K562 (cell line): ENCODE measurements at regions not wholly inside any gene's neighbourhood (a gene's known extent, or its start where the extent isn't known, plus 50 kb on each side); places are given as distances from the start of the nearest gene placed in this dataset.

Experiments
- ATAC-seq: fragments of 200-7000 bp; cut with Tn5 transposase; 3 replicates; pipeline ENCODE4 v1.9.1; 2020; ENCODE audit warnings: moderate library complexity
- BruUV-seq: library from RNA; stranded (reverse); fragments of 400-500 nt; replicated peaks from 2 replicates; lab custom pipeline; 2021; lab: Mats Ljungman, UMichigan
- CTCF ChIA-PET: fragments of 300-600 bp; formaldehyde crosslinking; extraction: SDS; loops from one replicate; lab custom pipeline; 2021; ENCODE audit warnings: low intra/inter-chr PET ratio; lab: Yijun Ruan, JAX
- POLR2A ChIA-PET: fragments of 300-600, 350-650 bp; sonication (Branson Sonifier 250); formaldehyde crosslinking; extraction: SDS; loops from one replicate; lab custom pipeline; 2021; ENCODE audit warnings: antibody characterized with exemption, inconsistent platforms; lab: Yijun Ruan, JAX
- DNase-seq, 4 experiments: peaks; one replicate each; pipeline versions ENCODE4 v3.0.0 to v3.0.0-alpha.2; 2011 to 2018; ENCODE audit warnings: low spot score in 3 of 4, mixed read lengths in 3 of 4; ENCODE audit errors: extremely low read depth in 1 of 4
- FAIRE-seq: peaks from 2 replicates; lab custom pipeline; 2011; peaks lifted over from hg19 to GRCh38; lab: Jason Lieb, UNC
- H2AFZ ChIP-seq: 2 replicates; pipeline ENCODE4 v1.6.0; 2011; ENCODE audit warnings: low read depth, low read length, control low read depth, inconsistent platforms
- H3K27ac ChIP-seq: fragments of 200-600 bp; 3 replicates; pipeline ENCODE4 v1.8.0; 2011; ENCODE audit warnings: low read depth, mild to moderate bottlenecking, control low read depth, inconsistent platforms, low read length, moderate library complexity, mixed read lengths; ENCODE audit errors: extremely low read depth
- H3K27me3 ChIP-seq, 2 experiments: fragments of 300-600 bp in 1 of 2; 2 replicates in 1 of 2; 3 replicates in 1 of 2; pipeline versions ENCODE4 v1.6.0 to v1.8.0; 2011; ENCODE audit warnings: inconsistent platforms in 2 of 2, low read length in 2 of 2, mild to moderate bottlenecking in 1 of 2, mixed read lengths in 1 of 2, moderate library complexity in 1 of 2; ENCODE audit not compliant: control insufficient read depth in 2 of 2, insufficient read depth in 2 of 2
- H3K36me3 ChIP-seq: fragments of 300-600 bp; 3 replicates; pipeline ENCODE4 v1.8.0; 2011; ENCODE audit warnings: mild to moderate bottlenecking, low read length, inconsistent platforms; ENCODE audit not compliant: control insufficient read depth, insufficient read depth
- H3K4me1 ChIP-seq, 2 experiments: fragments of 200-600 bp in 1 of 2; replicated peaks in 1 of 2; 2 replicates in 1 of 2; 3 replicates in 1 of 2; pipeline versions ENCODE4 v1.5.1 to v1.8.0; 2011; ENCODE audit warnings: inconsistent platforms in 2 of 2, low read length in 2 of 2, mild to moderate bottlenecking in 1 of 2, mixed read lengths in 1 of 2, moderate library complexity in 1 of 2; ENCODE audit not compliant: control insufficient read depth in 2 of 2, insufficient read depth in 2 of 2
- H3K4me2 ChIP-seq: 2 replicates; pipeline ENCODE4 v1.6.1; 2011; ENCODE audit warnings: low read length, control low read depth, inconsistent platforms, mixed read lengths; ENCODE audit not compliant: insufficient read depth
- H3K4me3 ChIP-seq: fragments of 200-600 bp; sonication (generic), shearing (Covaris generic); 2 replicates; pipeline ENCODE4 v1.5.1; 2016; ENCODE audit warnings: control low read depth, inconsistent platforms
- H3K79me2 ChIP-seq: fragments of 200-600 bp; 3 replicates; pipeline ENCODE4 v1.8.0; 2011; ENCODE audit warnings: low read length, inconsistent platforms; ENCODE audit not compliant: control insufficient read depth, insufficient read depth
- H3K9ac ChIP-seq, 2 experiments: 2 replicates each; pipeline versions ENCODE4 v1.6.0 to v1.6.1; 2011; ENCODE audit warnings: low read depth in 2 of 2, low read length in 2 of 2, control low read depth in 1 of 2, inconsistent platforms in 1 of 2, mild to moderate bottlenecking in 1 of 2, mixed read lengths in 1 of 2; ENCODE audit not compliant: insufficient read depth in 1 of 2
- H3K9me1 ChIP-seq: one replicate; pipeline ENCODE4 v1.6.0; 2011; ENCODE audit warnings: inconsistent platforms, mild to moderate bottlenecking, low read length, moderate library complexity; ENCODE audit not compliant: control insufficient read depth, insufficient read depth
- H3K9me3 ChIP-seq: replicated peaks from 2 replicates; pipeline ENCODE4 v1.5.1; 2011; ENCODE audit warnings: low read depth, low read length, inconsistent platforms; ENCODE audit not compliant: control insufficient read depth, insufficient read depth
- H4K20me1 ChIP-seq: replicated peaks from 2 replicates; pipeline ENCODE4 v1.6.1; 2011; ENCODE audit warnings: low read length, inconsistent platforms, mixed read lengths; ENCODE audit not compliant: control insufficient read depth, insufficient read depth
- FOS ChIP-seq: IDR thresholded peaks from 3 replicates; pipeline ENCODE4 v1.6.1; 2011; ENCODE audit not compliant: insufficient read length; ENCODE audit errors: extremely low read depth
- ILF3 ChIP-seq: fragments of 450-650 bp; IDR thresholded peaks from 2 replicates; pipeline ENCODE4 v1.6.1; 2018; ENCODE audit warnings: antibody characterized with exemption, mild to moderate bottlenecking, moderate library complexity, borderline replicate concordance
- LCOR ChIP-seq: sonication (generic); formaldehyde crosslinking; IDR thresholded peaks from 2 replicates; pipeline ENCODE4 v1.8.0; 2022; ENCODE audit warnings: mild to moderate bottlenecking, missing genetic modification reagents
- TCFL5 ChIP-seq: fragments of 250-450 bp; sonication (Bioruptor Pico); conservative IDR thresholded peaks from 2 replicates; pipeline ENCODE4 v1.6.1; 2021; ENCODE audit warnings: mild to moderate bottlenecking, moderate library complexity, matching md5 sums
- WGBS: fragments of 100-300 bp; shearing (Covaris generic); methylation state at CpG from one replicate; pipeline ENCODE4 v1.1.6; 2016; ENCODE audit warnings: low coverage, mixed read lengths; ENCODE audit not compliant: insufficient coverage; ENCODE audit errors: missing lambda C conversion rate; 5-methylcytosine and 5-hydroxymethylcytosine counted together
- in situ Hi-C: fragments of 300-500 bp; cut with MboI; formaldehyde crosslinking; loops from 4 replicates; pipeline ENCODE4 v1.15.0; 2018; ENCODE audit warnings: inconsistent platforms, mixed read lengths
- intact Hi-C: fragments of 100-400 bp; cut with micrococcal nuclease; formaldehyde crosslinking; loops from 2 replicates; pipeline ENCODE4 v1.14.2; 2022

GRCh38 chr11:20278727-20279126 is 84.8 kb upstream of the HTATIP2 start (continued):
- no peak for TF ChIP-seq LCOR (CRISPR knock-in tag)

GRCh38 chr11:20277014-20277413 is 86.5 kb upstream of the HTATIP2 start:
- Histone ChIP-seq H3K9ac (no peak overlapping the region), H3K79me2 (no peaks in the 10 kb centered on the region), H3K4me2 (no peak overlapping the region), H3K4me1 (no peaks in the 10 kb centered on the region), H3K27ac (no peak overlapping the region), H3K9me1 (no peaks in the 10 kb centered on the region), H3K36me3 (no peaks in the 10 kb centered on the region), H3K9me3 (no peaks in the 10 kb centered on the region), H4K20me1 (no peaks in the 10 kb centered on the region), H3K4me3 (no peak overlapping the region), H2AFZ (no peak overlapping the region), H3K27me3 (peaks cover 18 to 27% of the 10 kb centered on the region in 2 experiments)
- ChIA-PET POLR2A (interaction anchor here (0.7 kb wide), 1 partner anchor 28 kb away, joined by 3 read pairs; no protein-coding TSS in a partner anchor), CTCF (no interaction called here)
- FAIRE-seq (no peak), ATAC-seq (no peak), DNase-seq (no peak)
- BruUV-seq: no TSS peak
- intact Hi-C loops (no loop called here), in situ Hi-C loops (no loop called here)
- TF ChIP-seq TCFL5 (CRISPR knock-in tag): no peak
- no peak for TF ChIP-seq ILF3
- no peak for TF ChIP-seq FOS
- WGBS: under 1% methylated on average over 13 of the region's 14 CpGs
